ENCODE measurements at regions not wholly inside any gene's neighbourhood (a gene's known extent, or its start where the extent isn't known, plus 50 kb on each side); places are given as distances from the start of the nearest gene placed in this dataset.

DNA sequence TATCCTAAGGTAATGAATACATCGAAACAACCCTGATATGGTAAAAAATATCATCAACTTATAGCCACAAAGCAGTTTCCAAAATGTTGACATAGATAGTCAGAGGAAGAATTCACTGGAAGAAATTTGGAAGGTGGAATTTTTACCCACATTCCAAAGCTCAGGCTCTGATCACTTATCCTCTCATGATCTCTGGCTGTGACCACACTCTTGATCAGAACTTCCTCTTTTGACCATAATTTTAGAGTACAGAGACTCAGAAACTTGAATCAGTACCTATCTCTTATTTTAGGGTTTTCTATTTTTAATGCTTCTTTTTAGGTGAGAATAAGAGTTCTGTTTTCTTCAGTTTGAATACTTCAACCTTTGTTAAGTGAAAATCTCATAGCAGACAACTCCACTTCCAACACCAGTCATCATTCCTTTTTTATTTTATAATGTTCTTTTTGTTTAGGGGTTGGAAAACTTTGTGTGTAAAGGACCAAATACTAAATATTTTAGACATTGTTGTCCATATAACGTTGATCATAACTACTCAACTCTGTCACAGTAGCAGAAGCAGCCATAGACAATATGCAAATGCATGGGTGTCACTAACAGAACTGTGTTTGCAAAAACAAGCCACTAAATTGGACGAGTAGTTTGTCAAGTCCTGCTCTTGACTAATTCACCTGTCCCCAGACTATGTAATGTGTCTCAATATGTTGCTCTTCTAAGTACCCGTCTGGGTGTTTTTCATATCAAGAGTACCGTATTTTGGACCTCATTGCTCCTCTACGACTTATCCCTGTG is 891.6 kb upstream of the CRIM1 start:
- no peak overlapping the region for H3K4me3 ChIP-seq (ENCODE audit: low read length)
- no peaks in the 10 kb centered on the region for H3K36me3 ChIP-seq (replicated peaks; ENCODE audit: low read depth, low read length)
- no peaks in the 10 kb centered on the region for H3K27me3 ChIP-seq (ENCODE audit: low read depth, low read length)
- no peaks in the 10 kb centered on the region for H4K20me1 ChIP-seq (ENCODE audit: insufficient read depth, low read length)
- no peak overlapping the region for H3K27ac ChIP-seq (ENCODE audit: low read length)
- H3K9ac ChIP-seq (ENCODE audit: low read length) = no peak overlapping the region
- H3K79me2 ChIP-seq (ENCODE audit: low read length) = no peaks in the 10 kb centered on the region
- no peaks in the 10 kb centered on the region for H3K4me1 ChIP-seq (ENCODE audit: low read length)
- H2AFZ ChIP-seq (ENCODE audit: low read depth, low read length) = no peak overlapping the region
- TF ChIP-seq, protein P1, sequence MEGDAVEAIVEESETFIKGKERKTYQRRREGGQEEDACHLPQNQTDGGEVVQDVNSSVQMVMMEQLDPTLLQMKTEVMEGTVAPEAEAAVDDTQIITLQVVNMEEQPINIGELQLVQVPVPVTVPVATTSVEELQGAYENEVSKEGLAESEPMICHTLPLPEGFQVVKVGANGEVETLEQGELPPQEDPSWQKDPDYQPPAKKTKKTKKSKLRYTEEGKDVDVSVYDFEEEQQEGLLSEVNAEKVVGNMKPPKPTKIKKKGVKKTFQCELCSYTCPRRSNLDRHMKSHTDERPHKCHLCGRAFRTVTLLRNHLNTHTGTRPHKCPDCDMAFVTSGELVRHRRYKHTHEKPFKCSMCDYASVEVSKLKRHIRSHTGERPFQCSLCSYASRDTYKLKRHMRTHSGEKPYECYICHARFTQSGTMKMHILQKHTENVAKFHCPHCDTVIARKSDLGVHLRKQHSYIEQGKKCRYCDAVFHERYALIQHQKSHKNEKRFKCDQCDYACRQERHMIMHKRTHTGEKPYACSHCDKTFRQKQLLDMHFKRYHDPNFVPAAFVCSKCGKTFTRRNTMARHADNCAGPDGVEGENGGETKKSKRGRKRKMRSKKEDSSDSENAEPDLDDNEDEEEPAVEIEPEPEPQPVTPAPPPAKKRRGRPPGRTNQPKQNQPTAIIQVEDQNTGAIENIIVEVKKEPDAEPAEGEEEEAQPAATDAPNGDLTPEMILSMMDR (IDR thresholded peaks at IDR 0.05; ENCODE audit: low read depth, low read length) = no peak
- no peak for TF ChIP-seq EZH2phosphoT487 (IDR thresholded peaks at IDR 0.05; ENCODE audit: low read depth)
- H3K4me2 ChIP-seq (ENCODE audit: low read length) = no peak overlapping the region
- H3K9me3 ChIP-seq (ENCODE audit: insufficient read depth, low read length) = no peaks in the 10 kb centered on the region

DNA sequence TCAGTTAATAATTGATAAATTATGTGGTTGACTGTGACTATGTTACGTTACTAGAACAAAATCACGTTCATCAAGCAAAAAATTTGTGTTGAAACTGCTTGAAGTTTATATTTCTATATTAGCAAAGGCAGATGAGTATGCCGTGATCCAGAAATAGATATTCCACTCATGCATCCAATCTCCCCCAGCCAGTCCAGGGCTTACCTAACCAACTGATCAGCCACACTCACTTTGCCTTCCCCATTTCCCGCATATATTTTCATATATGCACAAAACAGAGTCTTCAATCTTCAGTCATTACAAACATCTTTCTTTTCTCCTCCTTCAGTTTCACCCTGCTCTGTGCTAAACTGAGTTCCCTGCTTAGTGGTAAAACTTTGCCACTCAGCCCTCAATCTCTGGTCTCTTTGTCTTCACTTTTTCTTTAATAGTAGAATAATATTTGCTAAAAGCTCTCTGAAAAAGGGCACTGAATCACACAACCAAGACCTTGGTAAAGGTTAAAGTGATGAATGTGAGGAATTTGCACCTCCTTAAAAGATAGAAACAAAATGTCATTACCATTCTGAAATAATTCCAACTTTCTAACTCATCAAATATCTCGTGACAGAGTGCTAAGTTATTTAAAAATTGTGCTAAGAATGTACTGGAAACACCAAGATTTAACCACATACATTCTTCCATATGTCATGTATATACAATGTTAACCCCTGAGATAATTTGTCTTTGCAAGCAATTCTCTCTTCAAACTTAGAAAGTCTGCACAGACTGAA is 893.2 kb upstream of the CRIM1 start:
- Histone ChIP-seq H3K4me3 (ENCODE audit: low read length) (no peak overlapping the region), H3K9ac (ENCODE audit: low read length) (no peak overlapping the region), H4K20me1 (ENCODE audit: insufficient read depth, low read length) (no peaks in the 10 kb centered on the region), H3K27me3 (ENCODE audit: low read depth, low read length) (no peaks in the 10 kb centered on the region), H3K36me3 (replicated peaks; ENCODE audit: low read depth, low read length) (no peaks in the 10 kb centered on the region), H3K79me2 (ENCODE audit: low read length) (no peaks in the 10 kb centered on the region), H2AFZ (ENCODE audit: low read depth, low read length) (no peak overlapping the region), H3K4me1 (ENCODE audit: low read length) (no peaks in the 10 kb centered on the region), H3K4me2 (ENCODE audit: low read length) (no peak overlapping the region), H3K27ac (ENCODE audit: low read length) (no peak overlapping the region), H3K9me3 (ENCODE audit: insufficient read depth, low read length) (no peaks in the 10 kb centered on the region)
- TF ChIP-seq, protein P1 (IDR thresholded peaks at IDR 0.05; ENCODE audit: low read depth, low read length) = no peak
- TF ChIP-seq EZH2phosphoT487 (IDR thresholded peaks at IDR 0.05; ENCODE audit: low read depth) = no peak

DNA sequence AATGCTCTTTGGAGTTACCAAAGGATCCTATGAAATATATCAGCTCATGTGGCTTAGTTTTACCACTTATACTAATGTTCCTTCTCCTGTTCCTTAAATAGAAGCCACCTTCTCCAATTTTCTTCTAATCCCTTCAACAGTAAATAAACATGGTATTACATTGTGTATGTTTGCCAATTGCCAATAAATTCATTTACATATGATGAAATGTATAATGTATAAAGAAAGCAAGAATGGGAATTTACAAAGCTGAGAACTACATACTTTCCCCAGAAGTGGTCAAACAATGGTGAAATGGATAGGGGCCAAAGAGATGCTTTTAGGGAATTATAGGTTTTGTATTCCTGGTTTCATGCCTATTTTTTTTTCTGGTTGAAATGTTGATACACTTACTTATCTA is 894.2 kb upstream of the CRIM1 start:
- H3K79me2 ChIP-seq (ENCODE audit: low read length) = no peaks in the 10 kb centered on the region
- no peak for TF ChIP-seq EZH2phosphoT487 (IDR thresholded peaks at IDR 0.05; ENCODE audit: low read depth)
- TF ChIP-seq, protein P1 (IDR thresholded peaks at IDR 0.05; ENCODE audit: low read depth, low read length) = no peak
- H3K27ac ChIP-seq (ENCODE audit: low read length) = no peak overlapping the region
- H3K9me3 ChIP-seq (ENCODE audit: insufficient read depth, low read length) = no peaks in the 10 kb centered on the region
- no peaks in the 10 kb centered on the region for H3K27me3 ChIP-seq (ENCODE audit: low read depth, low read length)
- H2AFZ ChIP-seq (ENCODE audit: low read depth, low read length) = no peak overlapping the region
- no peak overlapping the region for H3K4me2 ChIP-seq (ENCODE audit: low read length)
- H3K9ac ChIP-seq (ENCODE audit: low read length) = no peak overlapping the region
- no peaks in the 10 kb centered on the region for H4K20me1 ChIP-seq (ENCODE audit: insufficient read depth, low read length)
- no peaks in the 10 kb centered on the region for H3K36me3 ChIP-seq (replicated peaks; ENCODE audit: low read depth, low read length)
- no peaks in the 10 kb centered on the region for H3K4me1 ChIP-seq (ENCODE audit: low read length)
- no peak overlapping the region for H3K4me3 ChIP-seq (ENCODE audit: low read length)

DNA sequence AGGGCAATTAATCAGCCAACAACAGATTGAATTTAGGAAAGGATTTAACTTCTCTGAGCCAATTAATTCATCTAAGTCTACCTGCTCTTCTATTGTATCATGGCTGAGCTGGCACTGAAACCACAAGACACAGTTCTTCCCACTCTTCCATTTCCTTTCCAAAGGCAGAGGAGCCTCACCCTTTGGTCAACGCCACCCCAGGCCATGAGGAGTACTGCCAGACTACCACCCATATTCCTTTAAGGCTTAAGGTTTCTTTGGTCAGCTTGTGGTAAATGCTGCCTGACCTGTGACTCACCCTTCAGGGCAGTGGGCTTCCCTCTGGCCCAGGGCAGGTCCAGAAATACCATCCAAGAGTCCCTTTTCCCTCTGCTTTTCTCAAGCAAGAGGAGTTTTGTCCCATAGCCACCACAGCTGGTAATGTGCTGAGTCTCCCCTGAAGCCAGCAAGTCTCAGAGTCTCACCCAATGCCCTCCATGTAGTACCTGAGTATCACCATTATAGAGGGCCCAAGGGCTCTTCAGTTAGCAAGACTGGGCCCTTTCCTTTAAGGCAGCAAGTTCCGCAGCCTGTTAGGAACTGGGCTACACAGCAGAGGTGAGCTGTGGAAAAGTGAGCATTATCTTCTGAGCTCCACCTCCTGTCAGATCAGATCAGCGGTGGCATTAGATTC is 900.5 kb upstream of the CRIM1 start:
- TF ChIP-seq, protein P1 (IDR thresholded peaks at IDR 0.05; ENCODE audit: low read depth, low read length) = no peak; the same call in 1 of the 2 replicates
- no peak for TF ChIP-seq EZH2phosphoT487 (IDR thresholded peaks at IDR 0.05; ENCODE audit: low read depth)
- Histone ChIP-seq H2AFZ (ENCODE audit: low read depth, low read length) (no peak overlapping the region), H3K27ac (ENCODE audit: low read length) (no peak overlapping the region), H4K20me1 (ENCODE audit: insufficient read depth, low read length) (no peaks in the 10 kb centered on the region), H3K4me1 (ENCODE audit: low read length) (no peaks in the 10 kb centered on the region), H3K79me2 (ENCODE audit: low read length) (no peaks in the 10 kb centered on the region), H3K4me3 (ENCODE audit: low read length) (no peak overlapping the region), H3K4me2 (ENCODE audit: low read length) (no peak overlapping the region), H3K27me3 (ENCODE audit: low read depth, low read length) (no peaks in the 10 kb centered on the region), H3K9me3 (ENCODE audit: insufficient read depth, low read length) (no peaks in the 10 kb centered on the region), H3K36me3 (replicated peaks; ENCODE audit: low read depth, low read length) (no peaks in the 10 kb centered on the region), H3K9ac (ENCODE audit: low read length) (no peak overlapping the region)

Data from OCI-LY3 (cell line).